ENCODE measurements at regions not wholly inside any gene's neighbourhood (a gene's known extent, or its start where the extent isn't known, plus 50 kb on each side); places are given as distances from the start of the nearest gene placed in this dataset.
A peak's percentile ranks its signal among the peaks of the same experiment; 100 is the strongest.
"Not testable (repeated sequence)": the region's sequence is repeated elsewhere in the genome, so short reads cannot be mapped to it uniquely, and the experiment has no call there.

DNA sequence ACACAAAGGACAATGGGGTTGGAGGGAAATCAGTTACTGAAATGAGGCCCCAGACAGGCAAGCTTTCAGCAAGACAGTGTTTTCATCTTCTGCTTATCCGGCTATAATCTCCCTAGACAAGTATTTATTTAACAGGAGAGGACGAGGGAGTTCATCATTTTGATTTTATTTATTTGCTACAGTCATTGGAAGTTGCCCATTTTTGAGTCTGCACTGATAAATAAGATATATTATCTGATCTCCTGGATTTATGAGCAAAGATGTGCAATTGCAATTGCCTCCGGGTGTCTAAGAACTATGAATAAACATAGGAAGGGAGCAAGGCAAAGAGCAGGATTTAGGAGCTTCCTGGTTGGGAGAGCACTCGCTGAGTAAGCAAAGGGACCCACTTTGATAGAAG lies 263.2 kb upstream of the EDA2R start:
- no peak for ATAC-seq

DNA sequence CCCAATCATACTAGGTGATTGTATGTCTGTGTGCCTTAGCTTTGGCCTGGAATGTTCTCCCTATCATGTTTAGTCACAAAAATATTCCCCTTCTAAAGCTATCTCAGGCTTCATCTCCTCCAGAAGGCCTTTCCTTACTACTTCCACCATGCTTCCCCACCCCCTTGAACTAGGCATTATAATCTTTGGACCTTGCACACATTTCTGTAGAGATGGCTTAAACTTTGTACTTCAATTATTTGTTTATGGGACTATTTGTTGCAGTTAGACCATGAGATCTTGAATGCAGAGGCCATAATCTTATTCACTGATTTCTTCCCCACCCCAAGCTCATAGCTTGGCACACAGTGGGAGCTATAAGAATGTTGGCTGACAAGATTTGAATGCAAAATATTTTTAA lies 262.0 kb upstream of the EDA2R start:
- ATAC-seq: no peak

DNA sequence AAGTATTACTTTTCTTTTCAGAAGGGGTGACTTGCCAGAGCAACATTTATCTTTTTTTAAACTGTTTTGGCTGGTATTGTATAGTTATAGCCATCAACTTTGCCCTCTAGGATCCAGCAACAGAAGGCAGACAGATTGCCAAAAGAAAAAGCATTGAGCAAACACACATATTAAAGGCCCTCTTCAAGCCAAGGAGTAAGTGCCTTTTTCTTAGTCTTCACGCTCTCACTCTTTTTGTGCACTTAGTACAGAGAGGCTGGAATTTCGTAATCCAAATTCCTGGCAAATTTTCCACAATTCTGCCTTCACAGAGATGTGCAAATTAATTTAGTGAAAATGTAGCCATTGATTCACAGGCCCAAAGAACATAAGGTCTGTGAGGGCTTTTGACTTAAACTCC lies 253.1 kb upstream of the EDA2R start:
- no peak for ATAC-seq

DNA sequence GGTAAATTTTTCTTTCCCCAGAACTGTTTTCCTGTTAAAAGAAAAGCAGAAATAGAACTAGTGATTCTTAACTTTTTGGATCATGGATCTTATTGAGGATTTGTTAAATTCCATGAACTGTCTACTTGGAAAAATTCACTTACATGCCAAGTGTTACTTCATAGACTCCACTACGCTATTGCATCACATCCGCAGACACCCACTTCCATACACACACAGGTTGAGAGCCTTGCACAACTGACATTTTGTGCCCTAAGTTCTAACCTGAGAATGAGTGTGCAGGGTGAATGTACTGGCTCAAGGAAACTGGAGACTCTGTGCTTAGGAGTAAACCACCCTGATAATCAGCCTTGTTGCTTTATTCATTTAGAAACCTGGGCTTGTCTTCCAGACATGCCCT lies 250.5 kb upstream of the EDA2R start:
- ATAC-seq: no peak

DNA sequence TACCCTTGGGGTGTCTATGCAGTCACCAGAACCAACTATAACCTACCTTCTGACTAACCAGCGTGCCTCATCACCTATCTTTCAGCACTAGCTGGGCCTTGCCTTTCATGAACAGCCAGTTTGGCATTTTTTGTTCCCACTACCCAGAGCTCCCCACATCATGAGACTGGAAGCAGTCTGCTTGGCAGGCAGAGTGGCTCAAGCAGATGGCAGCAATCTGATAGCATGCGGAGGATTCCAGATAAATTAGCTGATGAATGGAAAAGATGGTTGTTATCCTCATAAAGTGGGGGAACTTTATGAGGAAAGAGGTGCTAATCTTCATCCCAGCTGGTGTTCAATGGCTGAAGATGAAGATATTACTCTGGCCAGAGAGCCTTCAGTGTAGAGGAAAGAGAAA lies 243.2 kb upstream of the EDA2R start:
- ATAC-seq: no peak

DNA sequence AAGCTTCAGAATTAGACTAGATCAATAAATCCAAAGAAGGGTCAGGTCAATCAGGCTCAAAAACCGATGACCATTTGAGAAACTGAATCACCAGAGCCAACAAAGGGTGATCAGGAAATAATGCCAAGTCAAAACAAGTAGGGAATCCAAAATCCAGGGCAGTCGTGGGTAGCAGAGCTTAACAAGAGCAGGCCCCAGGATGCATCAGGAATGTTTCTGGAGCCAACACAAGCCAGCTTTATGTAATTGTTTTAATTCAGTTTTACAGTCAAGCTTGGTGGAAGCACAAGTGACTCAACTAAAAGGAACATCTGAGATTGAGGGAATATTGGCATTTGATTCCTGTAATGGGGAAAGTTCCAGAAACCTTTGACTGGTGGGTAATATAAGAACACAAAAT lies 237.9 kb upstream of the EDA2R start:
- ATAC-seq: no peak

DNA sequence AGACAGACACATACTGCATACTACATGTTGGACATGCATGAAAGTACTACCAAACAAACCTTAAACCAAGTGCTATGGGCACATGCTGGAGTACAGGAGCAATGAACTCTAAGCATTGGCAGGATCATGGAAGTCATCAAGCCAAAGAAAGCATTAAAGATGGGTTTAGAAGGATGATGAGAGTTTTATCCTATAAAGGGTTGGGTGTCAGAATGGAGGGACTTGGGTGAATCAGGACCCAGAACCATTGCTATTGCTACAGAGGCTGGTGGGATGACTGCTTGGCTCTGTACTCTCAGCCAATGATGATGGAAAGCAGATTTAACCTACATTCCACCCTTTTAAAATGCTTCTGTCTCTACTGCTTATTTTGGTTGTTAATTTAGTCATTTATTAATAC lies 233.9 kb upstream of the EDA2R start:
- ATAC-seq: no peak

DNA sequence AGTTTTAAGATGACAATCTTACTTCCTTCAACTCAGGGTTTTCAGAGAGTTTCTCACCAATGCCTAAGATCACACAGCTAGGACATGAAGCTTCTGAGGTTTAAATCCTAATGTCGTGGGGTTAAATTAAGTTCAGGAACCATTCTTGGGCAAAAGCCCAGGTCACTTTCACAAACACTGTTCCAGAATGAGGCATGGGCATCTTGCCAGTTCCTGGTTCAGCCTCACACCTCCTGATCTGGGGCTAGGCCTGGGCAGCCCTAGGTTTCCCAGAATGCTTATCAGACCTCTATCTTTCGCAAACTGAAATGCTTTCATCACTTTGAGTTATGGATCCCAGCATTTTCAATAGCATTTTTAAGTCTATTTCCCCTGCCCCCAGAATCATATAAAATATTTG lies 224.8 kb upstream of the EDA2R start:
- no peak for ATAC-seq

DNA sequence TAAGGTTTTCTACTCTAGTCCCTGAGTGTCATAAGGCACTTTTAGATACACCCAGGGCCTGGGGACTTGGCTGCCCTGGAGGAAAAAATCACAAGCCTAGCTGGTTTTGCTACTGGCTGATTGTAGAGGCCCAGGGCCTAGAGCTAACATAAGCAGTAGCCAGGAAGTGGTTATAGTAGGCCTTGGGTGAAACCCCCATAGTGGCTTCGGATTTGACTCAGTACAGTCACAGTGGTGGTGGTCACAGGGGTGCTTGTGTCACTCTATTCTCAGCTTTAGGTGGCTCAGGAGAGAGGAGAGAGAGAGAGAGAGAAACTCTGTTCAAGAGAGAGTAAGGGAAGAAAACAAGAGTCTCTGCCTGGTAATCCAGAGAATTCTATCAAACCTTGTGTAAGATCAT lies 194.5 kb upstream of the EDA2R start:
- no peak for ATAC-seq

DNA sequence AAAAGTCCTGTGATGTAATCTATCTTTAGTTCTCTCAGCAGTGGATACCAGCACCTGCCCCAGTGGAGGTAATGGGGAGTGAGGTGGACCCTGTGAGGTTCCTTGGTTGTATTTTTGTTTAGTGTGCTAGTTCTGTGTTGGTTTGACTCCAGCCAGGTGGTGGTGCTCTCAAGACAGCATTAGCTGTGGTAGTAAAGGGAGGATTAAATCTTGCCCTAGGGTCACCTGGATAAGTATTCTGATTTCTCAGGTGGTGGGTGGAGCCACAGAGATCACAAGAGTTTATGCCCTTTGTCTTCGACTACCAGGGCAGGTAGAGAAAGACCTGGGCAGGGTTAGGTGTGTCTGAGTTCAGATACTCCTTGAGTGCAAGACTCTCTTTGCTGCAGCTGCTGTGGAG lies 176.3 kb upstream of the EDA2R start:
- ATAC-seq: no peak

DNA sequence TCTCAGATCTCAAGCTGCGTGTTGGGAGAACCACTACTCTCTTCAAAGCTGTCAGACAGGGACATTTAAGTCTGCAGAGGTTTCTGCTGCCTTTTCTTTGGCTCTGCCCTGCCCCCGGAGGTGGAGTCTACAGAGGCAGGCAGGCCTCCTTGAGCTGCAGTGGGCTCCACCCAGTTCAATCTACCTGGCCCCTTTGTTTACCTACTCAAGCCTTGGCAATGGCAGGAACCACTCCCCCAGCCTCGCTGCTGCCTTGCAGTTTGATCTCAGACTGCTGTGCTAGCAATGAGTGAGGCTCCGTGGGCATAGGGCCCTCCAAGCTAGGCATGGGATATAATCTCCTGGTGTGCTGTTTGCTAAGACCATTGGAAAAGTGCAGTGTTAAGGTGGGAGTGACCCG lies 155.6 kb upstream of the EDA2R start:
- ATAC-seq: not testable (repeated sequence)

DNA sequence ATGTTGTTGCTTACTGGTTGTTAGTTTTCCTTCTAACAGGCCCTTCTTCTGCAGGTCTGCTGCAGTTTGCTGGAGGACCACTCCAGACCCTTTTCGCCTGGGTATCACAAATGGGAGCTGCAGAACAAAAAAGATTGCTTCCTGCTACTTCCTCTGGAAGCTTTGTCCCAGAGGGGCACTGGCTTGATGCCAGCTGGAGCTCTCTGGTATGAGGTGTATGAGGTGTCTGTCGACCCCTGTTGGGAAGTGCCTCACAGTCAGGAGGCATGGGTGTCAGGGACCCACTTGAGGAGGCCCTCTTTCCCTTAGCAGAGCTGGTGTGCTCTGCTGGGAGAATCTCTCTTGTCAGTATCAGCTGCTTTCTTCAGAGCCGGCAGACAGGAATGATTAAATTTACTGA lies 127.4 kb upstream of the EDA2R start:
- ATAC-seq: no peak

DNA sequence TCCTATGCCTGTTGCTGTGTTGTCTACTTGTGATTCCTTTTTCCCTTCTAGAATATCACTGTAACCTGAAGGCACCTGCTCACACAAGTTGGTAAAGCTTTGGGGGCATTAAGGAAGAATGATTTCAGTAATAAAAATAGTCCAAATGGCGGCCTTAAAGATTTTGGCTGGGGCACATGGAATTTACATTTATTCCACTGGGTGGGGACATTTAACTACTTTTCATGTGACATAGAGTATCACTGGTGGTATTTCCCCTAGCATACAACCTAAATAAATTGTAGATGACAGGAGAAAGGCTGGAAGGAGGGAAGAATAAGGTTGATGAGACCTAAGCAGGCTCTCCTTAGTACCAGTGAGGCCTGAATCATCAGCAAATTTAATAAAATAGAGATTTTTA lies 121.8 kb upstream of the EDA2R start:
- ATAC-seq: no peak

DNA sequence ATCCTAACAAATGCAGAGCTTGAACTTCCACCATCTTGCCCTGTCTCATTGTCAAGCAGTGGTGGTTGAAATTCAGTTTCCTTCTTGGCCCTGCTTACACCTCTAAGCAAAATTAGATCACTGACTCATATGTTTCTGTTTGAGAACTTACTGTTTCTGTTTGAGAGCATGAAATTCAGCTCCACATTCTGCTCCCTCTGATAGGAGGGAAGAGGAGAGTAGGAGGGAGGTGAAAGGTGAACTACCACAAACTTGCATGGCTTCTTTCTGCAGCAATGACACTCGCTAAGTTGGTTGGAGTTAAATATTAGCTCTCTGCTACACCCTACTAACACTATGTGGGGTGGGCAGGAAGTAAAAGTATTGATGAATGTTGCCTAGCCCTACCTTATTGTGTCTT lies 117.8 kb upstream of the EDA2R start:
- ATAC-seq: no peak

DNA sequence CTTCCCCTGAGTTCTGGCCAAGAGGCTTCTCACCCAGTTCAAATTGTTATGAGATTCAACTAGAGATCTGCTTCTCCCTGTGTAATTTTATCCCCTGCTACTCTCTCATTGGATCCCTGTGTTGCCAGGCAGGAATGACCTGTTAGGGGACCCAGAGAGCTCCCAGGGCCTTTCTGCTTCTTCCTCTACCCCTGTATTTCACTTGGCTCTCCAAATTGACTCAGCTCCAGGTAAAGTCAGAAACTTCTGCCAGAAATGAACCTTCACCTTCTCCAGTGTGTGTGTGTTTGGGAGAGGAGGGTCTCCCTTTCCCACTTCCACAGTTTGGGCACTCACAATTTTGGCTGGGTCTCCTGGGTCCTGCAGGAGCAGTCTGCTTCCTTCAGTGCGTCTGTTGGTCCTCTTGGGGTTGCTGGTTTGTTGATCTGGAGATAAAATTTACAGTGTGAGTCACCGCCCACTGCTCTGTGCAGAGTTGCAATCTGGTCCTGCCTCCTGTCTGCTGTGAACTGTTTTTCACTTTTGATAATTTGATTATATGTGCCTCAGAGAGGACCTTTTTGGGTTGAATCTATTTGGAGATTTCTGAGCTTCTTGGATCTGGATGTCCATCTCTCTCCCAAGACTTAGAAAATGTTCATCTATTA lies 112.4 kb upstream of the EDA2R start:
- ATAC-seq: no peak

DNA sequence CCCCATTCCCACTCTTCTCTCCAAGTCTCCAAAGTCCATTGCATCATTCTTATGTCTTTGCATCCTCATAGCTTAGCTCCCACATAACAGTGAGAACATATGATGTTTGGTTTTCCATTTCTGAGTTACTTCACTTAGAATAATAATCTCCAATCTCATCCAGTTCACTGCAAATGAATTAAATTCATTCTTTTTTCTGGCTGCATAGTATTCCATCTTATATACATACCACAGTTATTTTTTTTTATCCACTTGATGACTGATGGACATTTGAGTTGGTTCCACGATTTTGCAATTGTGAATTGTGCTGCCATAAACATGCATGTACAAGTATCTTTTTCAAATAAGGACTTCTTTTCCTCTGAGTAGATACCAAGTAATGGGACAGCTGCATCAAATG lies 105.6 kb upstream of the EDA2R start:
- ATAC-seq: not testable (repeated sequence)

DNA sequence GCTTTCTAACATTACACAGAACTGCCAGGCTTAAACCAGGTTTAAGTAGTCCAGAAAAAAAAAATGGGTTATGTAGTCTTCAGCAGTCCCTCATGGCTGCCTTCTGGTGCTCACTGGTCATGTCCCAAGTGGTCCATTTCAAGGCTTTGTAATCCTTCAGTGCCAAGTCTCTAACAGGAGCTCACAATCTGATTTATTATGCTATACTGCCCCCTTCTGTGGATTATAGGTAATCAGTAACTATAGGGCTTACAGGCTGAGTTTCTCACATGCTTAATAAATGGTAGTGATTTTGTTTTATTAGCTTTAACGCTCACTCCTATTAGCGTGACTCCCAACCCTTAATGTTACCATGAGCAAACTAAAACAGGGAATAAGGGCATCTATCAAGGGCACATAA lies 92.5 kb upstream of the EDA2R start:
- no peak for ATAC-seq

DNA sequence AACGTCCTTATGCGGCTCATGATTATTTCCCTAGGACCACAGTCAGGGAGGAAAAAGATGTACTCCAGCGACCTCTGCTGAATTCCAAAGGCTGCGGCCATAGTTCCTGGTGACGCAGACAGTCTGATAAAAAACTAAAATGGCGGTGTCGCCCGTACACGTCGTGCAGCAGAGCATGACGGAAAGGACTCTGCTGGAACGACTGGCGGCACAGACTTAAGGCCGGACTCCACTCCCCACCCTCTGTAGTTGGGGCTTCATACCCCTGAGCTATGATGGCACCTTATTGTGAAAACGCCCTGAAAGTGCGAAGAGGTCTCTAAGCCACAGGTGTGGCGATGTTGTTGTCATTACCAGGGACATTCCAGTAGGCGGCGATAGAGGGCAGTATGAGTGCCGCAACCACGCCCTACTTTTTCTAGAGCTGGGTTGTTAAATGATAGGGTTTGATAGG lies 90.0 kb upstream of the EDA2R start:
- ATAC-seq: peak; percentile 49 to 64

DNA sequence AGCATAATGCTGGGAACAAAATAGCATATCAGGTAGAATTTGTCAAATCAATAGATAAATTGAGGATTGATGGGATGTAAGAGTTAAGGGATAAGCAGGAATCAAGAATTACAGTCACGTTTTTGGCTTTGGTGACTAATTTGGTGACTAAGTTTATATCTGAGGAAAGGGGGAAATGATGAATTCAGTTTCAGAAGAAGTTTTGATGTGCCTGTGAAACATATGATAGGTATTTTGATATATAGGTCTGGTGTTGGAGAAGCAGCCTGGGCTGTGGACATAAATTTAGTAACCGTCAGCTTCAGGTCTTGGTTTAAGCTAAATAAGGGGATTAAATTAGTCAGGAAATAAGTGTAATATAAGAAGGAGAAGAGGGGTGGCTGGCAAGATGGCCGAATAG lies 79.0 kb upstream of the EDA2R start:
- ATAC-seq: no peak

DNA sequence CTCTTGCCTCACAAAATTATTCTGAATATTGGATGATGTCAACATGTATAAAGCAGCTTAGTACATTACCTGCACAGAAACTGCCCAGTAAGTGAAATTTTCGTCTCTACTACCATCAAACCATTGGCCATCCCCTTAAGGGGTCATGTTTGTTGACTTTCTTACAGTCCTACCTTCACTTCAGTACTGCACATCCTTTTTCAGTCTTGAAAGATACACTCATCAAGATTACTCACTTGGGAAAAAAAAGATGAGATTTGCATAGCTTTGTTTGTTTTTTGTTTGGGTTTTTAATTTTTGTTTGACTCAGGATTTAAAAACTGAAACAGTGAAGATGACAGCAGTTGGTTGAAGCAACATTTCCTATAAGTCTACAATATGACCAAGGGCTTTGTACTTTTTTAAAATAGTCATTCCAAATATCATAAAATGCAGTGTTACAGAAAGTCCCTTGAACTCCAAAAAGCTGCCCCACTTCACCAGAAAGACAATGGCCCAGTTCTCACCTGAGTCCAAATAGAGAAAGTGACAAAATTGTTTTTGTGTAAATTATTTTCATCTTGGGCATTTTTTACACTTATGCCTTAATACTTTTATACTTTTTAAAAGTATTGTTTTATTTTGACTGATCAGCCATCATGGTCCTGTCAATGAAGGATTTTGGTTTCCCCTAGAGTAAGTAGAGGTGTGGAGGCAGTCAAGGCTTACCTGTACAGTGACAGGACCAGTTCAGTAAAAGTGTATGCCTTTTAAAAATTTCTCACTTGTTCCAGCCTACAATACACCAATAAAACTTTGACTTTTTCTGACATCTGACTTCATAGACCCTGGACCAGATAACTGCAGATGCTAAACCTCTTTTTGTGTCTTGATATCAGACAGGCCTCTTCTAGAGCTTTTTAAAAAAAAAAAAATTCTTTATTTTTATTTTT lies 59.7 kb upstream of the EDA2R start:
- no peak for ATAC-seq

DNA sequence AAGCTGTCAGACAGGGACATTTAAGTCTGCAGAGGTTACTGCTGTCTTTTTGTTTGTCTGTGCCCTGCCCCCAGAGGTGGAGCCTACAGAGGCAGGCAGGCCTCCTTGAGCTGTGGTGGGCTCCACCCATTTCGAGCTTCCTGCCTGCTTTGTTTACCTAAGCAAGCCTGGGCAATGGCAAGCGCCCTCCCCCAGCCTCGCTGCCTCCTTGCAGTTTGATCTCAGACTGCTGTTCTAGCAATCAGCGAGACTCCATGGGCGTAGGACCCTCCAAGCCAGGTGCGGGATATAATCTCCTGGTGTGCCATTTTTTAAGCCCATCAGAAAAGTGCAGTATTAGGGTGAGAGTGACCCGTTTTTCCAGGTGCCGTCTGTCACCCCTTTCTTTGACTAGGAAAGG lies 53.6 kb upstream of the EDA2R start:
- not testable (repeated sequence) for ATAC-seq

Measured in activated CD4-positive, CD25-positive, alpha-beta regulatory T cell treated with anti-CD3 and anti-CD28 coated beads, Interleukin-2, amount 50 U/mL, for 24 hours (primary cell).